ENCODE measurements at regions not wholly inside any gene's neighbourhood (a gene's known extent, or its start where the extent isn't known, plus 50 kb on each side); places are given as distances from the start of the nearest gene placed in this dataset.
"Not testable (repeated sequence)": the region's sequence is repeated elsewhere in the genome, so short reads cannot be mapped to it uniquely, and the experiment has no call there.

DNA sequence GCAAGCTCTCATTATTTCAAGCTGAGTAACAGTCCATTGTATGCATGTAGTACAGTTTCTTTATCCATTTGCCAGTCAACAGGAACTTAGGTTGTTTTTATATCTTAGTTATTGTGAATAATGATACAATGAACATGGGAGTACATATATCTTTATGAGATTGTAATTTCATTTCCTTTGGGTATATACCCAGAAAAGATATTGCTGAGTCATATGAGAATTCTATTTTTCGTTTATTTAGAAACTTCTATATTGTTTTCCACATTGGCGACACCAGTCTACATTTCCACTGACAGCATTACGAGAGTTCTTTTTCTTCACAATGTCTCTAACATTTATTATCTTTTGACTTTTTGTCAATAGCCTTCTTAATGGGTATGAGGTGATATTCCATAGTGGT lies 477.8 kb upstream of the PAPPA start:
- Histone ChIP-seq H3K36me3 (no peaks in the 10 kb centered on the region), H3K27ac (no peak overlapping the region)
- TF ChIP-seq Cebpa-rat (IDR thresholded peaks at IDR 0.05): no peak

DNA sequence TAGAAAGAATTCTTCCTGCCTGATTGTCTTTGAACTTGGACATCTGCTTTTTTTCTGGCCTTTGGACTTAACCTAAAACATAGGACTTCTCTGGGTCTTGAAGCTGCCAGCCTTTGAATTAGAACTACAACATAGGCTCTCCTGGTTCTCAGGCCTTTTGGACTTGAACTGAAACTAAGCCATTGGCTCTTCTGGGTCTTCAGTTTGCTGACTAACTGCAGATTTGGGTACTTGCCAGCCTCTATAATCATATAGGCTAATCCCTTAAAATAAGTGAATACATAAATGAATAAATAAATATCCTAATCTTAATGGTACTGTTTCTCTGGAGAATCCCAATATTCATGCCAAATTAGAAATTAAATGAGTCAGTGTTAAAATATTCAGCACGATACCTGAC lies 473.4 kb upstream of the PAPPA start:
- no peak overlapping the region for H3K9ac ChIP-seq
- no peaks in the 10 kb centered on the region for H3K36me3 ChIP-seq
- no peaks in the 10 kb centered on the region for H3K4me1 ChIP-seq
- H3K27me3 ChIP-seq: no peaks in the 10 kb centered on the region
- no peaks in the 10 kb centered on the region; a peak in 1 of 22 replicates for H4K20me1 ChIP-seq
- TF ChIP-seq Cebpa-rat (IDR thresholded peaks at IDR 0.05): no peak
- peaks cover 0 to 28% (median 11%) of the 10 kb centered on the region in 11 experiments; a peak in 18 of 22 replicates for H3K9me3 ChIP-seq (replicated peaks in 1 of 11)
- H3K27ac ChIP-seq: no peak overlapping the region
- no peak overlapping the region for H3K4me2 ChIP-seq
- no peak overlapping the region for H3K4me3 ChIP-seq

More for the DNA sequence above, 477.8 kb upstream of the PAPPA start:
- H3K4me1 ChIP-seq: no peaks in the 10 kb centered on the region
- H4K20me1 ChIP-seq: no peaks in the 10 kb centered on the region; a peak in 1 of 22 replicates
- no peaks in the 10 kb centered on the region for H3K27me3 ChIP-seq
- H3K9ac ChIP-seq: no peak overlapping the region
- H3K4me3 ChIP-seq: no peak overlapping the region
- H3K4me2 ChIP-seq: no peak overlapping the region
- peaks cover 0 to 16% (median 10%) of the 10 kb centered on the region in 11 experiments; a peak in 18 of 22 replicates for H3K9me3 ChIP-seq (replicated peaks in 1 of 11)

DNA sequence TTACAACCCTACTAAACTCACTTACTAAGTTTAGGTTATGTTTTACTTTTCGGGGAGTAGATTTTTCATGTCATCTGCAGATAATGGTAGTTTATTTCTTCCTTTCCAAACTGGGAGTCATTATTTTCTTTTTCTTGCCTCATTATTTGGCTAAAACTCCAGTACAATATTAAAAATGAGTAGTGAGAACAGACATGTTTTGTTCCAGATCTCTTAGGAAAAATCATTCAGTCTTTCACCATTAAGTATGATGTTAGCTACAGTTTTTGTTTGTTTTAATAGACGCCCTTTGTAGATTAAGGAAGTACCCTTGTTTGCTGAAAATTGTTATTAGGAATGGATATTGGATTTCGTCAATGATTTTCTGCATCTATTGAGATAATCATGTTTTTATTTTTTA lies 472.0 kb upstream of the PAPPA start:
- Histone ChIP-seq H3K27me3 (no peaks in the 10 kb centered on the region), H4K20me1 (no peaks in the 10 kb centered on the region; a peak in 1 of 22 replicates), H3K4me2 (no peak overlapping the region), H3K4me3 (no peak overlapping the region), H3K27ac (no peak overlapping the region), H3K36me3 (no peaks in the 10 kb centered on the region), H3K4me1 (no peaks in the 10 kb centered on the region), H3K9ac (no peak overlapping the region), H3K9me3 (replicated peaks in 1 of 11) (peaks cover 0 to 25% (median 10%) of the 10 kb centered on the region in 11 experiments; a peak in 18 of 22 replicates)
- no peak for TF ChIP-seq Cebpa-rat (IDR thresholded peaks at IDR 0.05)

DNA sequence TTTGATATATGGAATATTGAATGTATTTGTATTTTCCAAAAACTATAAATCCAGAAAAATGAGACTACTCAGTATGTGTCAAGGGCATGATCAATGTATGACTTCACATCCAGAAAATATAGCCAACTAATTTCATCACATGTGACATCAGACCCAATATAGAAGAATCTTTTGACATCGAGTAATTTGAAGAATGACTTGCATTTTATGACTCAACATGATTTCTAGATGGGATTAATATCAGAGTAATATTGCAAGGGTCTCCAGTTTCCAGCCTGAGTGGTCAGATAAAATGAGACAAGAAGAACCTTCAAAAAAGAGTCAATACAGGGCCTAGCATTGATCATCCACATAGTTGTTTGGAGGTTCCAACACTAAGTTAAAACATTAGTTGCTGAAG lies 467.5 kb upstream of the PAPPA start:
- Histone ChIP-seq H3K27me3 (no peaks in the 10 kb centered on the region), H4K20me1 (no peaks in the 10 kb centered on the region), H3K9me3 (replicated peaks in 1 of 11) (peaks cover 0 to 12% (median 0%) of the 10 kb centered on the region in 11 experiments; a peak in 5 of 22 replicates), H3K36me3 (no peaks in the 10 kb centered on the region), H3K27ac (no peak overlapping the region), H3K4me3 (no peak overlapping the region), H3K4me2 (no peak overlapping the region), H3K4me1 (no peaks in the 10 kb centered on the region), H3K9ac (no peak overlapping the region)
- TF ChIP-seq Cebpa-rat (IDR thresholded peaks at IDR 0.05): no peak

DNA sequence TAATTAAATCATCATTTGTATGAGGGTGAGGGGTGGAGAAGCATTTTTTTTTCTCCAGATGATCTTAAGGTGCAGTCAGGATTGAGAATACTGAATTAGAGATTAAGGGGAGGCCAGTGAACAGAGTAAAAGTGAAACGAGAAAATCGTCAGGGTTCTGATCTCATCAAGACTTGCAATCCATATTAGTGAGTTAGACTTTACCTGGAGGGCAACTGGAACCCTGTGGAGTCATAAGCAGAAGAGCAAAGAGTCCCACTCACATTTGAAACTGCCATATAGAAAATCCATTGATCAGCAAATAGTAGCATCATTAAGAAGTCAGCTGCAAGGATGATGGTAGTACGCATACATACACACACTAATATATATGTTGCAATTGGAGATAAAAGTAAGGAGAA lies 466.2 kb upstream of the PAPPA start:
- Histone ChIP-seq H3K9me3 (replicated peaks in 1 of 11) (peaks cover 0 to 12% (median 0%) of the 10 kb centered on the region in 11 experiments; a peak in 5 of 22 replicates), H4K20me1 (no peaks in the 10 kb centered on the region), H3K36me3 (no peaks in the 10 kb centered on the region), H3K27ac (no peak overlapping the region), H3K27me3 (no peaks in the 10 kb centered on the region), H3K4me1 (peaks cover 0 to 3% (median 0%) of the 10 kb centered on the region in 10 experiments; a peak in 4 of 20 replicates), H3K4me3 (no peak overlapping the region), H3K9ac (no peak overlapping the region), H3K4me2 (no peak overlapping the region)
- no peak for TF ChIP-seq Cebpa-rat (IDR thresholded peaks at IDR 0.05)

DNA sequence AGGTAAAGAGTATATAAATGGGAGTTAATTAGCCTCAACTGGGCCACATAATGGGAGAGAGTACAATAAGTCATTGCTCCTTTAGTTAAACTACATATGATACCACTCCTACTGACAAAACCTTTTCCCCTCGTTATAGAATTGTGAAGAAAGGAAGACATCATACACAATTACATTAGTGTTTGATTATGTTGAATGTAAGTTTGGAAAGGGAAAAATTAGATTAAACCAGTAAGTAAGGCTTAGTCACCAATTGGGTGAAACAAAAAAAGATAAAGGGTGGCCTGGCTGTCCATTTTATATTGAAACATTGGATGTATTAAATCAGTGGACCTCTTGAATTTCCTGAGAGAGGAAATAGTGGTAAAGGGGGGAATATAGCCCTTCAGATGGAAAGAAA lies 464.3 kb upstream of the PAPPA start:
- no peak overlapping the region for H3K27ac ChIP-seq
- no peak overlapping the region for H3K9ac ChIP-seq
- peaks cover 0 to 8% (median 0%) of the 10 kb centered on the region in 11 experiments; a peak in 4 of 22 replicates for H3K9me3 ChIP-seq (replicated peaks in 1 of 11)
- H4K20me1 ChIP-seq: no peaks in the 10 kb centered on the region
- no peaks in the 10 kb centered on the region for H3K27me3 ChIP-seq
- peaks cover 0 to 23% (median 0%) of the 10 kb centered on the region in 10 experiments; a peak in 8 of 20 replicates for H3K4me1 ChIP-seq
- H3K4me3 ChIP-seq: no peak overlapping the region
- no peak overlapping the region for H3K4me2 ChIP-seq
- no peaks in the 10 kb centered on the region for H3K36me3 ChIP-seq
- TF ChIP-seq Cebpa-rat (IDR thresholded peaks at IDR 0.05): no peak

DNA sequence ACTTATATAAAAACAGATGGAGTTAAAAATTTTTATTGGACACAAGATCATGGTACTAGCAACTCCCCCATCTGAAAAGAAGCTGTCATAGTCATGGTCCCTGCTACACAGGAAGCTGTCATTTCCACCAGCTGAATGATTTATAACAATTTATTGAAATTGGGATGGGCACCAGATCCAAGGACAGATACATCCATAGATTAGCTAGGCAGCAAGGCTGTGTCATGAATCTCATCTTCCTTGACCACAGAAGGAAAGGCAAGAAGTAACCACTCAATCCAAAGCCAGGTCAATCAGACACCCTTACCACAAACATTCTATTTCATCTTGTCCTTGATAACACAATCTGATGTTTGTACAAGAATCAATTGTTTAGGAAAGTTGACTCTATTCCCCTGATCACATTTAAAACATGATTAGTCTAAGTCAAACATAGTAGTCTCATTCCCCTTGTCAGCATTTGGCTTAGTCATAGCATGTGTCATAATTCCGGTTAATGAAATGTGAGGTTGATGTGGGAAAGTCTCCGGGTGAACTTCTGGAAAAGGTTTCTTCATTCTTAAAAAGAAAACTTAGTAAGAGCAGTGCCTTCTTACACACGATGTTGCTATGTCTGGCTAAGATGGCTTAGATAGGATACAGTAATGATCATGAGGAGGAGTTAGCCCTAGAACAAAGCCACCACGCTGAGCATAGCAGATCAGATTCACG lies 462.6 kb upstream of the PAPPA start:
- peaks cover 0 to 31% (median 0%) of the 10 kb centered on the region in 10 experiments; a peak in 8 of 20 replicates for H3K4me1 ChIP-seq
- H3K4me3 ChIP-seq: no peak overlapping the region
- no peak overlapping the region for H3K27ac ChIP-seq
- H3K9ac ChIP-seq: no peak overlapping the region
- no peaks in the 10 kb centered on the region for H3K36me3 ChIP-seq
- no peak for TF ChIP-seq Cebpa-rat (IDR thresholded peaks at IDR 0.05)
- H3K27me3 ChIP-seq: no peaks in the 10 kb centered on the region
- H4K20me1 ChIP-seq: no peaks in the 10 kb centered on the region
- H3K9me3 ChIP-seq (replicated peaks in 1 of 11): no peaks in the 10 kb centered on the region
- H3K4me2 ChIP-seq: no peak overlapping the region; a peak in 1 of 22 replicates

DNA sequence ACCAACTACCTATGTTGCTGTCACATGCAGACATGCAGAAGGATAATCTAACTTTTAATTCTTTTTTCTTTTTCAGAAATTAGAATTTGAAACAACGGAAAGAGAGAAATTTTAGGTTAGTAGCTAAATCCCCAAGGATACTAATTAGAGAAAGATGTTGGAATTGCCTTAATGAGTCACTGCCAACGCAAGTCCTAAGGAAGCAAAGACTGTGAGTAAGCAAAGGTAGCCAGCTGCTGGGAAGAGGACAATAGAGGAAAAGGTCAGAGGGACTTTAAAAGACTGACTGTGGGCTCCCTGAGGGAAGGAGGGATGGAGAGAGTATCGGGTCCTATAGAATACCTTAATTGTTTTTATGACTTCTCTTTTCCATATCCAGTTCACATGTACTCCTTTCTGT lies 461.9 kb upstream of the PAPPA start:
- no peaks in the 10 kb centered on the region for H3K27me3 ChIP-seq
- no peaks in the 10 kb centered on the region for H3K9me3 ChIP-seq (replicated peaks in 1 of 11)
- H3K36me3 ChIP-seq: no peaks in the 10 kb centered on the region
- TF ChIP-seq Cebpa-rat (IDR thresholded peaks at IDR 0.05): no peak
- H4K20me1 ChIP-seq: no peaks in the 10 kb centered on the region
- H3K4me2 ChIP-seq: no peak overlapping the region
- H3K4me3 ChIP-seq: no peak overlapping the region
- H3K4me1 ChIP-seq: peaks cover 0 to 31% (median 0%) of the 10 kb centered on the region in 10 experiments; a peak in 8 of 20 replicates
- H3K27ac ChIP-seq: no peak overlapping the region
- H3K9ac ChIP-seq: no peak overlapping the region

DNA sequence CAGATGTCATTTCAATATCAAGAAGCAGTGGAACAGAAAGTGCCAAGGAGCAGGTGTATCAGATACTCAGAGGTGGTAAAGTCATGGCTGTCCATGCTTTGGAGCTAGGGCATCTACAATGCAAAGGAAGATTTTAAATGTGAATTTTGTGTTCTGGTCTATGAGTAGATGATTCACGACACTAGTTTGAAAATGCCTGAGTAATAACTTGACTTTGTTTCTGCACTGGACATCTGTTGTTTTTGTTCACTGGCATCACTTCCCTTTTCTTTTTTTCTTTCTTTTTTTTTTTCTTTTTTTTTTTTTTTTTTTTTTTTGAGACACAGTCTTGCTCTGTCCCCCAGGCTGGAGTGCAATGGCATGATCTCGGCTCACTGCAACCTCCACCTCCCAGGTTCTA lies 460.7 kb upstream of the PAPPA start:
- not testable (repeated sequence) for H3K36me3 ChIP-seq; H3K9me3 ChIP-seq (replicated peaks in 1 of 11); H4K20me1 ChIP-seq; H3K9ac ChIP-seq; H3K4me3 ChIP-seq; H3K27me3 ChIP-seq
- Histone ChIP-seq H3K27ac (peak overlapping the region in 2 of 11 experiments; percentile 14 to 41; a peak in 6 of 22 replicates), H3K4me2 (peak overlapping the region in 3 of 11 experiments; percentile 13 to 67 (median 64); a peak in 4 of 22 replicates), H3K4me1 (peaks cover 0 to 31% (median 0%) of the 10 kb centered on the region in 10 experiments; a peak in 8 of 20 replicates)

DNA sequence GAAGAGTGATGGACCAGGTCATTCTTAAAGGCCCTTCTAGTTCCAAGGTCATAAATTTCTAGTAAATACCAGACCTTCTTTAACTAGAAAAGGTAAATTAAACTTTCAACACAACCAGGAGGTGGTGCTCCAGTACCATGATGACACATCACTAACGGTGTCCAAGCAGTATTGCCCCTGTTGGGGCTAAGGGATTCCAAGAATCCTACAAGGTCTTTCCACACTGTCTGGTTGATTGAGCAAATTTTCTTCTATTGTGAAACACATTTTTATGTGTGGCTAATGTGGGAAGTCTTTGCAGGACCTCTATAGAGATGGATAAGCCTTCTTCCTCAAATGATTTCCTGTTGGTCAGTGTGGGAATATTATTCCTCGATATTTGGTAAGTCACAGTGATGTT lies 459.6 kb upstream of the PAPPA start:
- Histone ChIP-seq H3K27ac (peak overlapping the region in 2 of 11 experiments; percentile 39 to 41; a peak in 4 of 22 replicates), H3K9ac (no peak overlapping the region), H3K4me1 (peaks cover 0 to 31% (median 0%) of the 10 kb centered on the region in 10 experiments; a peak in 8 of 20 replicates), H3K9me3 (replicated peaks in 1 of 11) (no peaks in the 10 kb centered on the region), H3K36me3 (no peaks in the 10 kb centered on the region), H3K27me3 (no peaks in the 10 kb centered on the region), H3K4me2 (peak overlapping the region in 3 of 11 experiments; percentile 32 to 67 (median 64); a peak in 4 of 22 replicates), H3K4me3 (no peak overlapping the region), H4K20me1 (no peaks in the 10 kb centered on the region)
- peak in 1 of 11 experiments; percentile 54; a peak in 1 of 22 replicates for TF ChIP-seq Cebpa-rat (IDR thresholded peaks at IDR 0.05)

All from BLaER1 treated with 17β-estradiol and CSF1 and Interleukin-3, amounts not matched to agents 10 nM and 100 nM (cell line).